Transverse colon (tissue), 4 donors: ENCODE measurements at regions not wholly inside any gene's neighbourhood (a gene's known extent, or its start where the extent isn't known, plus 50 kb on each side); places are given as distances from the start of the nearest gene placed in this dataset.

ENCODE experiments used
- DNase-seq: peaks from one replicate; pipeline ENCODE4 v3.0.0-alpha.2; 2019
- H3K27ac ChIP-seq, 4 donors: fragments of 200-600 bp; sonication (generic); 2 replicates each; pipeline ENCODE4 v1.5.1; 2016 to 2018; ENCODE audit warnings: inconsistent platforms in 4 of 4
- H3K27me3 ChIP-seq: fragments of 200-600 bp; sonication (generic); 2 replicates; pipeline ENCODE4 v1.5.1; 2017; ENCODE audit warnings: inconsistent platforms
- H3K36me3 ChIP-seq, 4 donors: fragments of 200-600 bp; sonication (generic); 2 replicates each; pipeline ENCODE4 v1.5.1; 2017 to 2019; ENCODE audit warnings: inconsistent platforms in 4 of 4
- H3K4me1 ChIP-seq, 4 donors: fragments of 200-600 bp; sonication (generic); 2 replicates each; pipeline ENCODE4 v1.5.1; 2017 to 2020; ENCODE audit warnings: inconsistent platforms in 4 of 4
- H3K4me3 ChIP-seq, 4 donors: fragments of 200-600 bp; sonication (generic); 1 replicate in 1 of 4; 2 replicates in 3 of 4; pipeline versions ENCODE4 v1.5.1 to v1.6.1; 2017 to 2019; ENCODE audit warnings: inconsistent platforms in 4 of 4
- H3K9me3 ChIP-seq, 2 donors: fragments of 200-600 bp; sonication (generic); 2 replicates each; pipeline ENCODE4 v1.5.1; 2017 to 2019; ENCODE audit warnings: inconsistent platforms in 2 of 2
- EP300 ChIP-seq: sonication (generic); formaldehyde crosslinking; IDR thresholded peaks from one replicate; pipeline ENCODE4 v1.6.1; 2017; ENCODE audit warnings: antibody characterized with exemption, low read depth
- POLR2A ChIP-seq: fragments of 450-650 bp; IDR thresholded peaks from one replicate; pipeline ENCODE4 v1.6.1; 2016; ENCODE audit warnings: antibody characterized with exemption, mild to moderate bottlenecking, moderate library complexity
- POLR2AphosphoS5 ChIP-seq, 3 donors: sonication (generic); formaldehyde crosslinking; IDR thresholded peaks; one replicate each; pipeline ENCODE4 v1.6.1; 2016; ENCODE audit warnings: antibody characterized with exemption in 3 of 3
- WGBS, 2 donors: methylation state at CpG; one replicate each; pipeline ENCODE4 v1.1.5; 2018; ENCODE audit warnings: low coverage in 1 of 2; 5-methylcytosine and 5-hydroxymethylcytosine counted together
- in situ Hi-C, 4 donors: fragments of 200-750 bp; cut with MboI; loops; one replicate each; pipeline versions ENCODE4 v1.15.0 to v1.15.1; 2017; ENCODE audit warnings: low sequenced_read_pairs in 3 of 4, low pct_ligation_motif_present in 1 of 4, low pct_unique_long_range_greater_than_20kb in 1 of 4
- intact Hi-C: fragments of 100-400 bp; cut with DNase I; formaldehyde crosslinking; loops from one replicate; pipeline ENCODE4 v1.15.1; 2023; ENCODE audit warnings: low total_unique reads
- TF ChIP-seq, protein P1 (sequence below), 5 experiments: fragments of 200-600 bp in 3 of 5; fragments of 450-650 bp in 2 of 5; sonication (generic) in 3 of 5; IDR thresholded peaks; 1 replicate in 2 of 5; 2 replicates in 3 of 5; pipeline ENCODE4 v1.5.1; 2016 to 2017; ENCODE audit warnings: antibody characterized with exemption in 5 of 5, inconsistent platforms in 3 of 5, mild to moderate bottlenecking in 2 of 5, moderate library complexity in 1 of 5

DNA sequence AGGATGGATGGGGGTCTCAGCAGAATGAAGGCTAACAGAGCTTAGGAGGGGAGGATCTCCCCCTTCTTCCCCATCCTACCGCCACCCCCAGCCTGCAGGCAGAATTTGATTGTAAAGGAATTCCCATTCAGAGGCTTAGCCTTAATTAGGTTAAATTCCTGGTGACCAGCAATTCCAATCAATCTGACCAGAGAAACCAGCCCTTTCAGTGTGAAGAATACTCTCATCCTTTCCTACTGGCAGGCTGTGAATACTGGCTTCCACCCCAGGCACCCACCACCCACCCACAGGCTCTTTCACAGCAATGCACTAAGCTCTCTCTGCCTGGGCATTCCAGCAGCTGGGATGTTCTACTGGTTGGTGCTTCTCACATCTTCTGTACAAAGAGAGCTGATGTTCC is 137.9 kb upstream of the LYZL1 start:
- Histone ChIP-seq H3K27me3 (no peaks in the 10 kb centered on the region), H3K36me3 (no peaks in the 10 kb centered on the region), H3K4me3 (no peak overlapping the region), H3K27ac (no peak overlapping the region), H3K9me3 (no peaks in the 10 kb centered on the region), H3K4me1 (no peaks in the 10 kb centered on the region)
- TF ChIP-seq, protein P1, sequence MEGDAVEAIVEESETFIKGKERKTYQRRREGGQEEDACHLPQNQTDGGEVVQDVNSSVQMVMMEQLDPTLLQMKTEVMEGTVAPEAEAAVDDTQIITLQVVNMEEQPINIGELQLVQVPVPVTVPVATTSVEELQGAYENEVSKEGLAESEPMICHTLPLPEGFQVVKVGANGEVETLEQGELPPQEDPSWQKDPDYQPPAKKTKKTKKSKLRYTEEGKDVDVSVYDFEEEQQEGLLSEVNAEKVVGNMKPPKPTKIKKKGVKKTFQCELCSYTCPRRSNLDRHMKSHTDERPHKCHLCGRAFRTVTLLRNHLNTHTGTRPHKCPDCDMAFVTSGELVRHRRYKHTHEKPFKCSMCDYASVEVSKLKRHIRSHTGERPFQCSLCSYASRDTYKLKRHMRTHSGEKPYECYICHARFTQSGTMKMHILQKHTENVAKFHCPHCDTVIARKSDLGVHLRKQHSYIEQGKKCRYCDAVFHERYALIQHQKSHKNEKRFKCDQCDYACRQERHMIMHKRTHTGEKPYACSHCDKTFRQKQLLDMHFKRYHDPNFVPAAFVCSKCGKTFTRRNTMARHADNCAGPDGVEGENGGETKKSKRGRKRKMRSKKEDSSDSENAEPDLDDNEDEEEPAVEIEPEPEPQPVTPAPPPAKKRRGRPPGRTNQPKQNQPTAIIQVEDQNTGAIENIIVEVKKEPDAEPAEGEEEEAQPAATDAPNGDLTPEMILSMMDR (IDR thresholded peaks at IDR 0.05) = no peak
- no peak for TF ChIP-seq POLR2A
- TF ChIP-seq POLR2AphosphoS5 (IDR thresholded peaks at IDR 0.05) = no peak
- TF ChIP-seq EP300 = no peak
- in situ Hi-C loops (no loop called here), intact Hi-C loops (no loop called here)
- DNase-seq = no peak
- 67 to 76% methylated on average over 1 of the region's 1 CpG for WGBS, 2 donors

GRCh38 chr10:29157321-29157720 is 131.5 kb upstream of the LYZL1 start:
- Histone ChIP-seq H3K4me1 (no peaks in the 10 kb centered on the region), H3K27me3 (no peaks in the 10 kb centered on the region), H3K27ac (no peak overlapping the region), H3K36me3 (no peaks in the 10 kb centered on the region), H3K9me3 (no peaks in the 10 kb centered on the region), H3K4me3 (no peak overlapping the region)
- DNase-seq = no peak
- 62% methylated on average over 2 of the region's 2 CpGs; no CpG with 5 or more reads in 1 of the 2 donors for WGBS, 2 donors
- in situ Hi-C loops (no loop called here), intact Hi-C loops (no loop called here)
- TF ChIP-seq EP300 (no peak), POLR2AphosphoS5 (IDR thresholded peaks at IDR 0.05) (no peak), POLR2A (no peak)
- TF ChIP-seq, protein P1 (IDR thresholded peaks at IDR 0.05) = no peak

DNA sequence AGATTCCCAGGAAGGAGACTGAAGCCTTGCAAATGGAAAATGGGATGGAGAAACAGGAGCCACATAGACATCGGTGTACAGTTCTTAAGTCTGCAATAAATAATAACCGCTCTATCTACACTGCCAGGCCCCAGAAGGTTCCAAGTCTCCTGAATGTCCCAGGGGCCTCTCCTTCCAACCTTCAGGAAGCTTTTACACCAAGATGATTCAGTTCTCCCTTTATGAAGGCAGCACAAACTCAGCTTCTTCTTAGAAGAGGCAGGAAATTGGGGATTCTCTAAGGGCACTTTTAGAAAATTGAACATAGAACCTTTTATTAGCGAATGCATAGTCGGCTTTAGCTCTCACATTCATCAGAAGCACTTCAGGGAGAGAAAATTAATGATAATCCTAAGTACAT is 130.8 kb upstream of the LYZL1 start:
- no peak for DNase-seq
- Histone ChIP-seq H3K4me3 (no peak overlapping the region), H3K4me1 (no peaks in the 10 kb centered on the region), H3K27me3 (no peaks in the 10 kb centered on the region), H3K27ac (no peak overlapping the region), H3K36me3 (no peaks in the 10 kb centered on the region), H3K9me3 (no peaks in the 10 kb centered on the region)
- intact Hi-C loops = no loop called here
- TF ChIP-seq EP300 (no peak), POLR2AphosphoS5 (IDR thresholded peaks at IDR 0.05) (no peak), POLR2A (no peak)
- TF ChIP-seq, protein P1 (IDR thresholded peaks at IDR 0.05) = no peak
- in situ Hi-C loops = no loop called here
- 85 to 89% methylated on average over 2 to 4 of the region's 4 CpGs for WGBS, 2 donors

- no peak overlapping the region for H3K27ac ChIP-seq
- H3K36me3 ChIP-seq = no peaks in the 10 kb centered on the region
- no peaks in the 10 kb centered on the region for H3K9me3 ChIP-seq
- intact Hi-C loops = no loop called here
- TF ChIP-seq POLR2AphosphoS5 (IDR thresholded peaks at IDR 0.05) (no peak), POLR2A (no peak), EP300 (no peak)
- TF ChIP-seq, protein P1 (IDR thresholded peaks at IDR 0.05) = no peak
- 82% methylated on average over 7 of the region's 7 CpGs; no CpG with 5 or more reads in 1 of the 2 donors for WGBS, 2 donors
- no peaks in the 10 kb centered on the region for H3K4me1 ChIP-seq
- DNase-seq = no peak
- H3K27me3 ChIP-seq = no peaks in the 10 kb centered on the region
- H3K4me3 ChIP-seq = no peak overlapping the region
- in situ Hi-C loops = no loop called here
Observed at GRCh38 chr10:29160150-29160617, 128.7 kb upstream of the LYZL1 start.
